NCI-H526 (cell line): ENCODE measurements at regions not wholly inside any gene's neighbourhood (a gene's known extent, or its start where the extent isn't known, plus 50 kb on each side); places are given as distances from the start of the nearest gene placed in this dataset.

Experiments
- DNase-seq, 2 experiments: peaks; one replicate each; lab custom pipeline; 2025; lab: John Stamatoyannopoulos, UW

DNA sequence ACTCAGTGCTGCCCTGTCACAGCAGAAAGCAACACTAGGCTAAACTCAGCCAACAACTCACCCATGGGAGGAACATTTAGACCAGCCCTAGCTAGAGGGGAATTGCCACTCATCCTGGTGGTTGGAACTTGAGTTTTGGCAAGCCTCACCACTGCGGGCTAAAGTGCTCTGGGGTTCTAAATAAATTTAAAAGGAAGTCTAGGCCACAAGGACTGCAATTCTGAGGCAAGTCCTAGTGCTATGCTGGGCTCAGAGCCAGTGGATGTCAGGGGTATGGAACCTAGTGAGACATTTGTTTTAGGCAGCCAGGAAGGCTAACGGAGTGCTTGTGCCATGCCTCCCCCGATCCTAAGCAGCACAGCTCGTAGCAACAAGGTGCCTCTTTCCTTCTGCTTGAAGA, 78.0 kb downstream of the RGS13 start:
- no peak for DNase-seq

DNA sequence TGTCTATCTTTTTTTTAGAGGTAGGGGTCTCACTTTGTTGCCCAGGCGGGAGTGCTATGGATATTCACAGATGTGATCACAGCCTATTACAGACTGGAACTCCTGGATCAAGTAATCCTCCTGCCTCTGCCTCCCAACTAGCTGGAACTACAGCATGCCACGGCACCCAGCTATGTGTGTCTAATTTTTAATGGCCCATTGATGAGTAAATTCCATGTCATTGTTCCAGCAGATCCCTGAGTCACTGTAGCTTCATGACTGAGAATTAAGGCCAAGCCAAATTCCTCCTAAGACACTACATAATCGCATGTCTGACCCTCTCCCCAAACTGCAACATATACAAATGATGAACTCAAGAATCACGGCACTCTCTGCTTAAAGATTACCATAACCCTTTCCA, 84.2 kb upstream of the RGS2 start:
- DNase-seq, result no peak

- DNase-seq, result no peak
Observed at GRCh38 chr1:192726820-192727504, 81.9 kb upstream of the RGS2 start.

GRCh38 chr1:192729500-192729899, 79.3 kb upstream of the RGS2 start:
- peak in 1 of 2 experiments; percentile 14 for DNase-seq

DNA sequence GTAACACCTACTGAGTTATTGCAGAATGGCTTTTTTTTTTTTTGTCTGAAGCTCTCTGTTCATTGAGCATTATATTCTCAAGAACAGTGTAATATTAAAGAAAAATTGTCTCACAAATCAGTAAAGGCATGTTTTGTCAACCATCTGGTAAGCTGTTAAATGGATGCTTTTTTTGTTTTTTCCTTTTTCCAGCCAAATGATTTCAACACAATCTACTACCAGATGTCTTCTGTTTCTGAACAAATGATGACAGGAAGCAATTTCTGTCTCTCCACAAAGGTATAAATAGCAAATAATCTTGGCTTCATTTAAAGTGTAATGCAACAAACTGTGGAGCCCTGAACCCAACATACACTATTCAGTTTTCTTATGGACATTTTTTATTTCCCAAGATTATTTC, 78.6 kb upstream of the RGS2 start:
- DNase-seq, result no peak

GRCh38 chr1:192732787-192733186, 76.1 kb upstream of the RGS2 start:
- DNase-seq, result no peak

DNA sequence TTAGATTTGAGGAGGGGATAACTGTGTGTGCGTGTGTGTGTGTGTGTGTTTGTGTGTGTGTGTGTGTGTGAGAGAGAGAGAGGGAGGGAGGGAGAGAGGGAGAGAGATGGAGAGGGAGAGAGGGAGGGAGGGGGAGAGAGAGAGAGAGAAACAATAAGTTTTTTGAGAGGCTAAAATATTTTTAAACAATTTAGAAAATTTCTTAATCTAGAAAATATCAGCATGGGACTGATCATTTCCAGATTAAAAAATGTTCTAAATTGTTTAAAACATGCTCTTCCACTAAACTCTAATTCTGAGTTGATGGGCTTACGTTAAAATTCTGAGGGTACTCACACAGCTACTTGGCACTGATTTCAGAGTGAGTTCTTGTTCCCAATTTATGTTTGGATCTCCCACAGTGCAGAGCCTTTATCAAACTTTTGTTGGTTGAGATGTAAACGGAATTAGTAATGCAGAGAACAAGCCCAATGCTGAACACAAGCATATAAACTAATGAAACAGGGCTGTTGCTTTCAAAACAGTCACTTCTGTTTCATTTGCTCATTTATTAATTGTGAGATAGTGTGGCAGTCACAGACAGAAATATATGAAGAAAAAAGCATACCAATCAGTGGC, 73.4 kb upstream of the RGS2 start:
- DNase-seq, result no peak

DNA sequence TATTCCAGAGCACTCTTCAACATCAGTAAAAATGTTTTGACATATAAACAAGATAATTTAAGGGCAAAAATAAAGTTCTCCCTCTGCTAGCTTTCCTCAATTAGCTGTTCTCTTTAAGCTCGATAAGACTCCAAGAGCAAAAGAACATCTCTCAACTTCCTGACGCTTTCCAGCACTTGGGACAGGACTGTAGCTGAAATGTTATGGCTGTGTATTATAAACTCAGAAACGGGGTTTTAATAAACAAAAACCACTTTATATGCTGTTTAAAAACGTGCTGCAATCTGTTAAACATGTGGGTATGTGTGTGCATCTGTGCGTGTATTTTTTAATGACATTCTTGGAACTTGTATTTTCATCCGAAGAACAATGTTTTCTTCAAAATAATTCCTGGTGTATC, 71.5 kb upstream of the RGS2 start:
- no peak for DNase-seq

GRCh38 chr1:192739476-192740184, 69.2 kb upstream of the RGS2 start:
- DNase-seq, result no peak

GRCh38 chr1:192740214-192740613, 68.6 kb upstream of the RGS2 start:
- no peak for DNase-seq

DNA sequence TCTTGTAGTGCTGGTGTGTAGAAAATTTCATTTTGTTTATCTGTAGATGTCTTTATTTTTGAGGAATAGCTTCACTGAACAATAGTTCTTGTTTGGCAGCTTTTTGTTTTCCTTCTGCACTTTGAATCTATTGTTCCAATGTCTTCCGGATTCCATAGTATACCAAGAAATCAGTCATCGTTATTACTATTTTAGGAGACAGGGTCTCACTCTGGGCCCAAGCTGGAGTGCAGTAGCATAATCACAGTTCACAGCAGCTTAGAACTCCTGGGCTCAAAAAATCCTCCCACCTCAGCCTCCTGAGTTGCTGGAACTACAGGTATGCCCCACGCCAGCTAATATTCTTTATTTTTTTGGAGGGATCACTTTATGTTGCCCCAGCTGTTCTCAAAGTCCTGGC, 67.7 kb upstream of the RGS2 start:
- DNase-seq, result no peak

DNA sequence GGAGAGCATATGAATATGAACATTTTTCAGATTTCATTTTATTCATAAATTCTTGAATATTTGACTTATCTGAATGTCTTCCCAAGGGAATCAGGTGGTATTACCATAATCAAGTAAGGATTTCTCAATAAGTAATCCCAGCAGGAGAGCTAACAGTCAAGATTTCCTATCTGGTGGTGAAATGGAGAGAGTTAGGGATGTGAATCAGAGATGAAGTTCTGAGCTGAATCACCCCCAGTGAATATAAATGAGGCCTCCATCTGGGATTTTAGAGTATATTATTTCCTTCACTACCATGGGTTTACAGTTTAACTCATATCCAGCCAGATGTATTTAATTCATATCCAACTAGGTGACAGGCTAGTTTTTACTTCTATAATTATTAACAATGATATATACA, 61.5 kb upstream of the RGS2 start:
- no peak for DNase-seq

GRCh38 chr1:192747943-192748342, 60.9 kb upstream of the RGS2 start:
- no peak for DNase-seq

DNA sequence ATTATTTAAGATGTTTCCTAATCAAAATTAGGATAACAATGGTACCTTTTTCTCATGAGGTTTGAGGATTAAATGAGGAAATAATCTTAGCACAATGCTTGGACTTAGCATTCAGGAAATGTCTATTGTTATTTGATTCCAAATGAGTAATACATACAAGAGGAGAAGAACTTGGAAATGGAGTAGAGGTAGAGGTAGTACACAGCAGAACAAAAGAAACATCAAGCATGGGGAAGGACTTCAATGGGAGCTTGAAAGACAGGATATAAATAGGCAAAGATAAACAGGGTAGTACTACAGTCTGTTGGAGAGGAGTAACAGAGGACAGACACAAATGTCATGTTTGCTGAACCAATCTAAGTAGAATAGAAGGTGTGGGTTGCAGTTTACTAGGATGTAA, 59.5 kb upstream of the RGS2 start:
- no peak for DNase-seq

DNA sequence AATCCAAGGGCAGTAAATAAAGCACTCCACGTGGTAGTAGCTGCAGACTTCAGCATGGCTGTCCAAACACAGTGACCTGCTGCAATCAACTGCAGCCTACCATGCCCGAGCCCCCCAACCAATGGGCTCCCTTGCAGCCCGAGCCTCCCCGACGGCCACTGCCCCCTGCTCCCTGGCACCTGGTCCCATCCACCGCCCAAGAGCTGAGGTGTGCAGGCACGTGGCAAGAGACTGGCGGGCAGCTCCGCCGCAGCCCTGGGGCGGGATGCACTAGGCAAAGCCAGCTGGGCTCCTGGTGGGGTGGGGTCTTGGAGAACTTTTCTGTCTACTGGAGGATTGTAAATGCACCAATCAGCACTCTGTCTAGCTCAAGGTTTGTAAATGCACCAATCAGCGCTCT, 57.6 kb upstream of the RGS2 start:
- no peak for DNase-seq

- DNase-seq, result no peak
Observed at GRCh38 chr1:192756314-192756713, 52.5 kb upstream of the RGS2 start.

GRCh38 chr1:192756847-192757246, 52.0 kb upstream of the RGS2 start:
- DNase-seq, result no peak

DNA sequence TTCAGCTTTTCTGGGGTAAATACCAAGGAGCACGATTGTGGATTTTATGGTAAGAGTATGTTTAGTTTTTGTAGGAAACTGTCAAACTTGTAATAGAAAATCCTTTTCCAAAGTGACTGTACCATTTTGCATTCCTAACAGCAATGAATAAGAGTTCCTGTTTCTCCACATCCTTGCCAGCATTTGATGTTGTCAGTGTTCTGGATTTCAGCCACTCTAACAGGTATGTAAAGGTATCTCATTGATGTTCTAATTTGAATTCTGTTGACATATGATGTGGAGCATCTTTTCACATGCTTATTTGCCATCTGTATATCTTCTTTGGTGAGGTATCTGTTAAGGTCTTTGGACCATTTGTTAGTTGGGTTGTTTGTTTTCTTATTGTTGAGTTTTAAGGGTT, 50.3 kb upstream of the RGS2 start:
- DNase-seq, result no peak
